Mesodermal cell (in vitro differentiated cells): ENCODE measurements at regions not wholly inside any gene's neighbourhood (a gene's known extent, or its start where the extent isn't known, plus 50 kb on each side); places are given as distances from the start of the nearest gene placed in this dataset.
"Not testable (repeated sequence)": the region's sequence is repeated elsewhere in the genome, so short reads cannot be mapped to it uniquely, and the experiment has no call there.

Source experiments
- H3K27ac ChIP-seq: 2 replicates; pipeline ENCODE4 v1.7.0; 2013; ENCODE audit warnings: mild to moderate bottlenecking, low read depth, low read length, moderate library complexity; ENCODE audit not compliant: severe bottlenecking
- H3K36me3 ChIP-seq: 2 replicates; pipeline ENCODE4 v1.7.1; 2013; ENCODE audit warnings: mild to moderate bottlenecking, low read length, moderate library complexity; ENCODE audit not compliant: control insufficient read depth, insufficient read depth
- H3K4me1 ChIP-seq: one replicate; pipeline ENCODE4 v1.7.1; 2013; ENCODE audit warnings: mild to moderate bottlenecking, low read length; ENCODE audit not compliant: insufficient read depth, control insufficient read depth, poor library complexity, severe bottlenecking
- H3K4me3 ChIP-seq: 2 replicates; pipeline ENCODE4 v1.7.0; 2013; ENCODE audit warnings: low read length, control low read depth, mild to moderate bottlenecking; ENCODE audit not compliant: insufficient read depth, poor library complexity, severe bottlenecking; ENCODE audit errors: extremely low read depth
- H3K9me3 ChIP-seq: 2 replicates; pipeline ENCODE4 v1.7.1; 2013; ENCODE audit warnings: mild to moderate bottlenecking, low read length, moderate library complexity; ENCODE audit not compliant: control insufficient read depth
- WGBS, 2 experiments: methylation state at CpG; one replicate each; pipeline ENCODE4 v1.1.5; 2013; ENCODE audit warnings: missing lambda C conversion rate in 2 of 2; ENCODE audit not compliant: insufficient coverage in 2 of 2; 5-methylcytosine and 5-hydroxymethylcytosine counted together

GRCh38 chr2:200099256-200099655, 143.9 kb downstream of the MAIP1 start:
- Histone ChIP-seq H3K4me1 (peaks cover 2% of the 10 kb centered on the region), H3K36me3 (no peaks in the 10 kb centered on the region), H3K9me3 (no peaks in the 10 kb centered on the region), H3K27ac (no peak overlapping the region), H3K4me3 (no peak overlapping the region)
- WGBS, 2 experiments, result 100% methylated on average over 1 of the region's 1 CpG; no CpG with 5 or more reads in 1 of the 2 experiments

GRCh38 chr2:200100027-200100426, 144.6 kb downstream of the MAIP1 start:
- no peaks in the 10 kb centered on the region for H3K4me1 ChIP-seq
- no peak overlapping the region for H3K4me3 ChIP-seq
- H3K27ac ChIP-seq, result no peak overlapping the region

GRCh38 chr2:200101922-200102321, 146.5 kb downstream of the MAIP1 start:
- H3K4me1 ChIP-seq, result no peaks in the 10 kb centered on the region
- no peak overlapping the region for H3K4me3 ChIP-seq
- H3K27ac ChIP-seq, result no peak overlapping the region
- no peaks in the 10 kb centered on the region for H3K36me3 ChIP-seq
- 94 to 100% methylated on average over 4 of the region's 4 CpGs for WGBS, 2 experiments
- no peaks in the 10 kb centered on the region for H3K9me3 ChIP-seq

More at GRCh38 chr2:200100027-200100426, 144.6 kb downstream of the MAIP1 start:
- Histone ChIP-seq H3K9me3 (no peaks in the 10 kb centered on the region), H3K36me3 (no peaks in the 10 kb centered on the region)

- Histone ChIP-seq H3K4me3 (no peak overlapping the region), H3K27ac (no peak overlapping the region), H3K4me1 (no peaks in the 10 kb centered on the region), H3K36me3 (no peaks in the 10 kb centered on the region), H3K9me3 (no peaks in the 10 kb centered on the region)
- WGBS, 2 experiments, result no CpG with 5 or more reads among the region's 1 CpG
Measured at GRCh38 chr2:200102971-200103370, 147.6 kb downstream of the MAIP1 start.

- H3K36me3 ChIP-seq, result no peaks in the 10 kb centered on the region
- 91 to 100% methylated on average over 1 of the region's 1 CpG for WGBS, 2 experiments
- no peaks in the 10 kb centered on the region for H3K4me1 ChIP-seq
- no peak overlapping the region for H3K4me3 ChIP-seq
- H3K9me3 ChIP-seq, result no peaks in the 10 kb centered on the region
- no peak overlapping the region for H3K27ac ChIP-seq
Measured at GRCh38 chr2:200104015-200104414, 148.6 kb downstream of the MAIP1 start.

- H3K36me3 ChIP-seq, result no peaks in the 10 kb centered on the region
- no peak overlapping the region for H3K27ac ChIP-seq
- 92 to 94% methylated on average over 5 to 6 of the region's 6 CpGs for WGBS, 2 experiments
- H3K4me3 ChIP-seq, result no peak overlapping the region
- H3K9me3 ChIP-seq, result no peaks in the 10 kb centered on the region
- no peaks in the 10 kb centered on the region for H3K4me1 ChIP-seq
Measured at GRCh38 chr2:200107514-200108217, 152.3 kb downstream of the MAIP1 start.

- Histone ChIP-seq H3K4me1 (no peaks in the 10 kb centered on the region), H3K9me3 (no peaks in the 10 kb centered on the region), H3K4me3 (no peak overlapping the region), H3K27ac (no peak overlapping the region), H3K36me3 (no peaks in the 10 kb centered on the region)
- WGBS, 2 experiments, result 95% methylated on average over 3 of the region's 3 CpGs; no CpG with 5 or more reads in 1 of the 2 experiments
Measured at GRCh38 chr2:200109421-200109820, 154.0 kb downstream of the MAIP1 start.

GRCh38 chr2:200110381-200110780, 155.0 kb downstream of the MAIP1 start:
- H3K4me1 ChIP-seq, result no peaks in the 10 kb centered on the region
- H3K27ac ChIP-seq, result no peak overlapping the region
- H3K9me3 ChIP-seq, result no peaks in the 10 kb centered on the region
- H3K4me3 ChIP-seq, result no peak overlapping the region
- H3K36me3 ChIP-seq, result no peaks in the 10 kb centered on the region

GRCh38 chr2:200113016-200113799, 157.8 kb downstream of the MAIP1 start:
- not testable (repeated sequence) for H3K4me1 ChIP-seq, H3K36me3 ChIP-seq, H3K9me3 ChIP-seq, H3K27ac ChIP-seq, H3K4me3 ChIP-seq
- WGBS, 2 experiments, result 58 to 84% methylated on average over 4 to 7 of the region's 8 CpGs

GRCh38 chr2:200119236-200119635, 163.9 kb downstream of the MAIP1 start:
- Histone ChIP-seq H3K9me3 (no peaks in the 10 kb centered on the region), H3K27ac (no peak overlapping the region), H3K4me1 (no peaks in the 10 kb centered on the region), H3K36me3 (no peaks in the 10 kb centered on the region), H3K4me3 (no peak overlapping the region)
- WGBS, 2 experiments, result 100% methylated on average over 1 to 2 of the region's 2 CpGs

- Histone ChIP-seq H3K9me3 (no peaks in the 10 kb centered on the region), H3K4me1 (no peaks in the 10 kb centered on the region), H3K36me3 (no peaks in the 10 kb centered on the region), H3K4me3 (no peak overlapping the region), H3K27ac (no peak overlapping the region)
Measured at GRCh38 chr2:200121931-200122330, 166.5 kb downstream of the MAIP1 start.
